GM19099 (cell line): ENCODE measurements at regions not wholly inside any gene's neighbourhood (a gene's known extent, or its start where the extent isn't known, plus 50 kb on each side); places are given as distances from the start of the nearest gene placed in this dataset.

ENCODE experiments used
- POLR2A ChIP-seq: IDR thresholded peaks from 3 replicates; pipeline ENCODE4 v1.6.1; 2011; ENCODE audit warnings: low read depth; ENCODE audit not compliant: insufficient read length; ENCODE audit errors: extremely low read depth

GRCh38 chr22:49094858-49095257 lies 732.8 kb downstream of the BRD1 start:
- TF ChIP-seq POLR2A, result no peak

GRCh38 chr22:49094151-49094550 lies 733.5 kb downstream of the BRD1 start:
- no peak for TF ChIP-seq POLR2A

- no peak for TF ChIP-seq POLR2A
Observed at GRCh38 chr22:49093192-49093880, 734.3 kb downstream of the BRD1 start.

GRCh38 chr22:49092716-49093115 lies 735.0 kb downstream of the BRD1 start:
- no peak for TF ChIP-seq POLR2A

GRCh38 chr22:49091917-49092545 lies 735.6 kb downstream of the BRD1 start:
- no peak for TF ChIP-seq POLR2A

- TF ChIP-seq POLR2A, result no peak
Observed at GRCh38 chr22:49091451-49091850, 736.2 kb downstream of the BRD1 start.

- no peak for TF ChIP-seq POLR2A
Observed at GRCh38 chr22:49090853-49091135, 736.9 kb downstream of the BRD1 start.

- no peak for TF ChIP-seq POLR2A
Observed at GRCh38 chr22:49090061-49090852, 737.4 kb downstream of the BRD1 start.

- TF ChIP-seq POLR2A, result no peak
Observed at GRCh38 chr22:49088801-49089791, 738.6 kb downstream of the BRD1 start.

GRCh38 chr22:49087716-49088601 lies 739.7 kb downstream of the BRD1 start:
- TF ChIP-seq POLR2A, result no peak

GRCh38 chr22:49087198-49087597 lies 740.5 kb downstream of the BRD1 start:
- TF ChIP-seq POLR2A, result no peak

- TF ChIP-seq POLR2A, result no peak
Observed at GRCh38 chr22:49086606-49087157, 741.0 kb downstream of the BRD1 start.

GRCh38 chr22:49086181-49086580 lies 741.5 kb downstream of the BRD1 start:
- TF ChIP-seq POLR2A, result no peak

GRCh38 chr22:49084206-49084605 lies 743.5 kb downstream of the BRD1 start:
- no peak for TF ChIP-seq POLR2A
